PC-3 (cell line): ENCODE measurements at regions not wholly inside any gene's neighbourhood (a gene's known extent, or its start where the extent isn't known, plus 50 kb on each side); places are given as distances from the start of the nearest gene placed in this dataset.

ENCODE experiments used
- ATAC-seq: fragments of 200-7000 bp; cut with Tn5 transposase; 2 replicates; pipeline ENCODE4 v1.9.1; 2020; ENCODE audit warnings: mild to moderate bottlenecking, moderate library complexity
- BruUV-seq: library from RNA; stranded (reverse); fragments of 400-500 nt; replicated peaks from 2 replicates; lab custom pipeline; 2021; lab: Mats Ljungman, UMichigan
- CTCF ChIA-PET: fragments of 300-600 bp; sonication (Branson Sonifier 250); formaldehyde crosslinking; loops from one replicate; lab custom pipeline; 2022; ENCODE audit warnings: antibody characterized with exemption; lab: Charles Lee
- POLR2A ChIA-PET: fragments of 300-600 bp; sonication (Branson Sonifier 250); formaldehyde crosslinking; loops from one replicate; lab custom pipeline; 2022; ENCODE audit warnings: antibody characterized with exemption; ENCODE audit not compliant: unreplicated experiment; lab: Charles Lee
- DNase-seq: peaks from one replicate; pipeline ENCODE4 v3.0.0-alpha.2; 2015
- H2AFZ ChIP-seq: fragments of 300-600 bp; sonication (generic); 2 replicates; pipeline ENCODE4 v1.6.0; 2016; ENCODE audit warnings: antibody characterized with exemption, low read length
- H3F3A ChIP-seq: fragments of 300-600 bp; sonication (generic); one replicate; pipeline ENCODE4 v1.6.0; 2017; ENCODE audit warnings: antibody characterized with exemption, low read length, control low read depth, mild to moderate bottlenecking; ENCODE audit not compliant: unreplicated experiment
- H3K27ac ChIP-seq: fragments of 300-600 bp; sonication (generic); 2 replicates; pipeline ENCODE4 v1.5.1; 2016; ENCODE audit warnings: mild to moderate bottlenecking, low read length
- H3K27me3 ChIP-seq: fragments of 300-600 bp; sonication (generic); 2 replicates; pipeline ENCODE4 v1.6.1; 2016; ENCODE audit warnings: low read length, mixed read lengths
- H3K36me3 ChIP-seq: fragments of 300-600 bp; sonication (generic); 2 replicates; pipeline ENCODE4 v1.6.1; 2016; ENCODE audit warnings: low read depth, mixed run types, low read length, mixed read lengths
- H3K4me1 ChIP-seq: fragments of 300-600 bp; sonication (generic); 2 replicates; pipeline ENCODE4 v1.5.1; 2016; ENCODE audit warnings: low read length; ENCODE audit not compliant: insufficient read depth
- H3K4me2 ChIP-seq: fragments of 300-600 bp; sonication (generic); 2 replicates; pipeline ENCODE4 v1.6.0; 2016; ENCODE audit warnings: low read length
- H3K4me3 ChIP-seq: fragments of 300-600 bp; sonication (generic); 2 replicates; pipeline ENCODE4 v1.5.1; 2016; ENCODE audit warnings: mild to moderate bottlenecking, low read length, mixed read lengths
- H3K79me2 ChIP-seq: fragments of 300-600 bp; sonication (generic); 2 replicates; pipeline ENCODE4 v1.6.1; 2017; ENCODE audit warnings: low read length, mixed read lengths
- H3K9ac ChIP-seq: fragments of 300-600 bp; sonication (generic); 2 replicates; pipeline ENCODE4 v1.6.0; 2016; ENCODE audit warnings: mild to moderate bottlenecking, low read length
- H3K9me2 ChIP-seq: fragments of 300-600 bp; sonication (generic); replicated peaks from 2 replicates; pipeline ENCODE4 v1.6.1; 2016; ENCODE audit warnings: mixed run types, low read length, mixed read lengths
- H3K9me3 ChIP-seq: fragments of 300-600 bp; sonication (generic); 2 replicates; pipeline ENCODE4 v1.6.1; 2016; ENCODE audit warnings: low read length, mixed read lengths
- H4K20me1 ChIP-seq: fragments of 300-600 bp; sonication (generic); 2 replicates; pipeline ENCODE4 v1.6.1; 2016; ENCODE audit warnings: low read length, mixed read lengths
- EZH2 ChIP-seq: fragments of 300-600 bp; sonication (generic); IDR thresholded peaks from one replicate; pipeline ENCODE4 v1.6.1; 2017; ENCODE audit warnings: antibody characterized with exemption, mild to moderate bottlenecking, low read length; ENCODE audit not compliant: unreplicated experiment
- EZH2phosphoT487 ChIP-seq: fragments of 300-600 bp; sonication (generic); IDR thresholded peaks from 2 replicates; pipeline ENCODE4 v1.6.1; 2018; ENCODE audit warnings: mild to moderate bottlenecking, antibody characterized with exemption, low read length, borderline replicate concordance
- intact Hi-C: fragments of 100-400 bp; cut with micrococcal nuclease; formaldehyde crosslinking; loops from 2 replicates; pipeline ENCODE4 v1.9.0; 2023
- TF ChIP-seq, protein P1 (sequence below): fragments of 300-600 bp; sonication (generic); conservative IDR thresholded peaks from 2 replicates; pipeline ENCODE4 v1.5.1; 2017; ENCODE audit warnings: antibody characterized with exemption, low read depth, mild to moderate bottlenecking, low read length

GRCh38 chr5:23613566-23613965 lies 106.2 kb downstream of the PRDM9 start:
- Histone ChIP-seq H3K27ac (no peak overlapping the region), H3K9me2 (no peaks in the 10 kb centered on the region), H3K36me3 (no peaks in the 10 kb centered on the region), H4K20me1 (no peaks in the 10 kb centered on the region), H3K27me3 (no peaks in the 10 kb centered on the region), H3K79me2 (no peaks in the 10 kb centered on the region), H3K9me3 (peaks cover 6% of the 10 kb centered on the region; the same call in 1 of the 2 replicates), H3K4me3 (no peak overlapping the region), H3K4me2 (no peak overlapping the region), H3F3A (no peaks in the 10 kb centered on the region), H3K9ac (no peak overlapping the region), H2AFZ (no peak overlapping the region), H3K4me1 (no peaks in the 10 kb centered on the region)
- POLR2A ChIA-PET = no interaction called here
- TF ChIP-seq EZH2phosphoT487 = no peak
- TF ChIP-seq EZH2 = no peak
- TF ChIP-seq, protein P1, sequence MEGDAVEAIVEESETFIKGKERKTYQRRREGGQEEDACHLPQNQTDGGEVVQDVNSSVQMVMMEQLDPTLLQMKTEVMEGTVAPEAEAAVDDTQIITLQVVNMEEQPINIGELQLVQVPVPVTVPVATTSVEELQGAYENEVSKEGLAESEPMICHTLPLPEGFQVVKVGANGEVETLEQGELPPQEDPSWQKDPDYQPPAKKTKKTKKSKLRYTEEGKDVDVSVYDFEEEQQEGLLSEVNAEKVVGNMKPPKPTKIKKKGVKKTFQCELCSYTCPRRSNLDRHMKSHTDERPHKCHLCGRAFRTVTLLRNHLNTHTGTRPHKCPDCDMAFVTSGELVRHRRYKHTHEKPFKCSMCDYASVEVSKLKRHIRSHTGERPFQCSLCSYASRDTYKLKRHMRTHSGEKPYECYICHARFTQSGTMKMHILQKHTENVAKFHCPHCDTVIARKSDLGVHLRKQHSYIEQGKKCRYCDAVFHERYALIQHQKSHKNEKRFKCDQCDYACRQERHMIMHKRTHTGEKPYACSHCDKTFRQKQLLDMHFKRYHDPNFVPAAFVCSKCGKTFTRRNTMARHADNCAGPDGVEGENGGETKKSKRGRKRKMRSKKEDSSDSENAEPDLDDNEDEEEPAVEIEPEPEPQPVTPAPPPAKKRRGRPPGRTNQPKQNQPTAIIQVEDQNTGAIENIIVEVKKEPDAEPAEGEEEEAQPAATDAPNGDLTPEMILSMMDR = no peak
- no TSS peak for BruUV-seq
- CTCF ChIA-PET = no interaction called here
- intact Hi-C loops = no loop called here
- ATAC-seq (no peak), DNase-seq (no peak)

- Histone ChIP-seq H3K27me3 (no peaks in the 10 kb centered on the region), H3K79me2 (no peaks in the 10 kb centered on the region), H3K4me3 (no peak overlapping the region), H4K20me1 (no peaks in the 10 kb centered on the region), H3K27ac (no peak overlapping the region), H3K9me3 (peaks cover 6% of the 10 kb centered on the region; the same call in 1 of the 2 replicates), H3K4me2 (no peak overlapping the region), H3K4me1 (no peaks in the 10 kb centered on the region), H3K9ac (no peak overlapping the region), H3K36me3 (no peaks in the 10 kb centered on the region), H2AFZ (no peak overlapping the region), H3K9me2 (no peaks in the 10 kb centered on the region), H3F3A (no peaks in the 10 kb centered on the region)
- intact Hi-C loops = no loop called here
- ATAC-seq (no peak), DNase-seq (no peak)
- POLR2A ChIA-PET = no interaction called here
- CTCF ChIA-PET = no interaction called here
- TF ChIP-seq, protein P1 = peak; percentile 14; the same call in 1 of the 2 replicates
- TF ChIP-seq EZH2phosphoT487 (no peak), EZH2 (no peak)
- BruUV-seq = no TSS peak
Measured at GRCh38 chr5:23614422-23614821, 107.0 kb downstream of the PRDM9 start.

GRCh38 chr5:23626961-23627360 lies 119.6 kb downstream of the PRDM9 start:
- Histone ChIP-seq H3K9ac (no peak overlapping the region), H3K79me2 (no peaks in the 10 kb centered on the region), H3K27me3 (no peaks in the 10 kb centered on the region), H3K9me3 (no peaks in the 10 kb centered on the region), H3K36me3 (no peaks in the 10 kb centered on the region), H3K4me2 (no peak overlapping the region), H3K9me2 (no peaks in the 10 kb centered on the region), H2AFZ (no peak overlapping the region), H3K27ac (no peak overlapping the region), H3F3A (peaks cover 3% of the 10 kb centered on the region), H4K20me1 (no peaks in the 10 kb centered on the region), H3K4me1 (peaks cover 32% of the 10 kb centered on the region), H3K4me3 (no peak overlapping the region)
- intact Hi-C loops = no loop called here
- ChIA-PET POLR2A (no interaction called here), CTCF (no interaction called here)
- TF ChIP-seq, protein P1 = no peak
- TF ChIP-seq EZH2 (no peak), EZH2phosphoT487 (no peak)
- ATAC-seq (no peak), DNase-seq (peak; percentile 7)
- BruUV-seq = no TSS peak
